CD14-positive monocyte (primary cell): ENCODE measurements at regions not wholly inside any gene's neighbourhood (a gene's known extent, or its start where the extent isn't known, plus 50 kb on each side); places are given as distances from the start of the nearest gene placed in this dataset.

Source experiments
- DNase-seq, 3 donors: peaks; one replicate each; pipeline ENCODE4 v3.0.0-alpha.2; 2011 to 2022
- H2AFZ ChIP-seq: 2 replicates; pipeline ENCODE4 v1.6.0; 2012; ENCODE audit warnings: mild to moderate bottlenecking, low read depth, low read length, inconsistent platforms; ENCODE audit not compliant: insufficient read depth, poor library complexity, severe bottlenecking
- H3K27ac ChIP-seq, 2 donors: 1 replicate in 1 of 2; 2 replicates in 1 of 2; pipeline ENCODE4 v1.5.1; 2012 to 2013; ENCODE audit warnings: low read length in 2 of 2, control low read depth in 1 of 2, inconsistent platforms in 1 of 2, low read depth in 1 of 2, mild to moderate bottlenecking in 1 of 2
- H3K27me3 ChIP-seq, 2 donors: one replicate each; pipeline versions ENCODE4 v1.6.0 to v1.6.1; 2011 to 2013; ENCODE audit warnings: low read length in 2 of 2; ENCODE audit not compliant: control insufficient read depth in 2 of 2, insufficient read depth in 2 of 2
- H3K36me3 ChIP-seq, 2 donors: replicated peaks in 1 of 2; 1 replicate in 1 of 2; 2 replicates in 1 of 2; pipeline versions ENCODE4 v1.5.1 to v1.6.1; 2012 to 2013; ENCODE audit warnings: low read length in 2 of 2, control low read depth in 1 of 2, inconsistent platforms in 1 of 2, mild to moderate bottlenecking in 1 of 2; ENCODE audit not compliant: insufficient read depth in 2 of 2, control insufficient read depth in 1 of 2
- H3K4me1 ChIP-seq, 2 donors: 1 replicate in 1 of 2; 2 replicates in 1 of 2; pipeline versions ENCODE4 v1.5.1 to v1.6.1; 2012 to 2013; ENCODE audit warnings: low read length in 2 of 2, control low read depth in 1 of 2, inconsistent platforms in 1 of 2, mild to moderate bottlenecking in 1 of 2, moderate library complexity in 1 of 2; ENCODE audit not compliant: insufficient read depth in 2 of 2, control insufficient read depth in 1 of 2
- H3K4me2 ChIP-seq: replicated peaks from 2 replicates; pipeline ENCODE3; 2012; ENCODE audit warnings: low read length, moderate library complexity, mild to moderate bottlenecking; ENCODE audit not compliant: poor library complexity, severe bottlenecking; ENCODE audit errors: extremely low read depth
- H3K4me3 ChIP-seq, 3 experiments: fragments of 200-600 bp in 1 of 3; sonication (generic) in 1 of 3; replicated peaks in 1 of 3; 1 replicate in 2 of 3; 2 replicates in 1 of 3; pipeline ENCODE4 v1.5.1; 2011 to 2013; ENCODE audit warnings: low read length in 3 of 3, mild to moderate bottlenecking in 3 of 3, control low read depth in 2 of 3, low read depth in 2 of 3, inconsistent platforms in 1 of 3, moderate library complexity in 1 of 3
- H3K79me2 ChIP-seq: 2 replicates; pipeline ENCODE4 v1.6.0; 2012; ENCODE audit warnings: mild to moderate bottlenecking, control low read depth, inconsistent platforms, low read length, moderate library complexity; ENCODE audit not compliant: insufficient read depth
- H3K9ac ChIP-seq: 2 replicates; pipeline ENCODE4 v1.6.0; 2017; ENCODE audit warnings: low read length, mild to moderate bottlenecking; ENCODE audit not compliant: insufficient read depth, poor library complexity, severe bottlenecking
- H3K9me3 ChIP-seq, 2 donors: replicated peaks in 1 of 2; 1 replicate in 1 of 2; 2 replicates in 1 of 2; pipeline versions ENCODE4 v1.5.1 to v1.6.1; 2012 to 2013; ENCODE audit warnings: low read length in 2 of 2, control low read depth in 1 of 2; ENCODE audit not compliant: control insufficient read depth in 1 of 2, insufficient read depth in 1 of 2
- H4K20me1 ChIP-seq: 2 replicates; pipeline ENCODE4 v1.6.0; 2012; ENCODE audit warnings: mild to moderate bottlenecking, low read length, control low read depth, moderate library complexity; ENCODE audit not compliant: insufficient read depth
- H3K27ac Mint-ChIP-seq, 7 donors: one replicate each; pipeline ENCODE4 v1.8.0; 2020; ENCODE audit warnings: mild to moderate bottlenecking in 7 of 7, mixed read lengths in 7 of 7, moderate library complexity in 6 of 7, inconsistent platforms in 2 of 7
- H3K27me3 Mint-ChIP-seq, 3 donors: one replicate each; pipeline ENCODE4 v1.8.0; 2021 to 2022; ENCODE audit warnings: low read depth in 3 of 3, mild to moderate bottlenecking in 3 of 3, mixed read lengths in 3 of 3, moderate library complexity in 3 of 3, inconsistent platforms in 1 of 3
- H3K36me3 Mint-ChIP-seq, 2 donors: one replicate each; pipeline ENCODE4 v1.8.0; 2020; ENCODE audit warnings: mixed read lengths in 2 of 2, inconsistent platforms in 1 of 2, mild to moderate bottlenecking in 1 of 2
- H3K4me1 Mint-ChIP-seq: one replicate; pipeline ENCODE4 v1.8.0; 2020; ENCODE audit warnings: mild to moderate bottlenecking, mixed read lengths
- H3K4me3 Mint-ChIP-seq, 2 donors: one replicate each; pipeline ENCODE4 v1.8.0; 2020; ENCODE audit warnings: mild to moderate bottlenecking in 2 of 2, mixed read lengths in 2 of 2, moderate library complexity in 1 of 2
- H3K9me3 Mint-ChIP-seq, 7 donors: one replicate each; pipeline ENCODE4 v1.8.0; 2020 to 2022; ENCODE audit warnings: mixed read lengths in 7 of 7, mild to moderate bottlenecking in 6 of 7, moderate library complexity in 6 of 7, inconsistent platforms in 2 of 7
- CTCF ChIP-seq: fragments of 200-600 bp; IDR thresholded peaks from one replicate; pipeline ENCODE4 v1.8.0; 2022; ENCODE audit warnings: antibody characterized with exemption, mild to moderate bottlenecking
- WGBS: methylation state at CpG from one replicate; pipeline ENCODE4 v1.1.5; 2013; ENCODE audit warnings: missing lambda C conversion rate; ENCODE audit not compliant: insufficient coverage; 5-methylcytosine and 5-hydroxymethylcytosine counted together
- intact Hi-C, 2 donors: fragments of 100-400 bp; cut with micrococcal nuclease; formaldehyde crosslinking; loops; one replicate each; pipeline versions ENCODE4 v1.15.0 to v1.15.1; 2023

- no peak overlapping the region for H2AFZ ChIP-seq
- no peaks in the 10 kb centered on the region for H3K27me3 ChIP-seq
- Mint-ChIP-seq H3K27me3 (no peaks in the 10 kb centered on the region), H3K36me3 (no peaks in the 10 kb centered on the region), H3K4me3 (no peak overlapping the region), H3K9me3 (peaks cover 0 to 2% (median 1%) of the 10 kb centered on the region in 7 donors), H3K4me1 (peaks cover 7% of the 10 kb centered on the region), H3K27ac (no peak overlapping the region)
- no peak overlapping the region for H3K27ac ChIP-seq
- no peak for DNase-seq
- intact Hi-C loops = no loop called here
- no peaks in the 10 kb centered on the region for H3K79me2 ChIP-seq
- TF ChIP-seq CTCF = no peak
- H3K4me3 ChIP-seq = no peak overlapping the region
- no peaks in the 10 kb centered on the region for H4K20me1 ChIP-seq
- H3K4me2 ChIP-seq = no peak overlapping the region
- H3K9ac ChIP-seq = no peak overlapping the region
- WGBS = 89% methylated on average over 9 of the region's 11 CpGs
- no peaks in the 10 kb centered on the region for H3K4me1 ChIP-seq
- H3K36me3 ChIP-seq = no peaks in the 10 kb centered on the region
- no peaks in the 10 kb centered on the region for H3K9me3 ChIP-seq
These were observed 607.5 kb downstream of the HDGFL1 start for GRCh38 chr6:23176883-23177282.

GRCh38 chr6:23177806-23178205 lies 608.4 kb downstream of the HDGFL1 start:
- intact Hi-C loops = no loop called here
- Mint-ChIP-seq H3K27me3 (no peaks in the 10 kb centered on the region), H3K4me1 (peaks cover 7% of the 10 kb centered on the region), H3K27ac (no peak overlapping the region), H3K36me3 (no peaks in the 10 kb centered on the region), H3K9me3 (peaks cover 0 to under 1% (median 0%) of the 10 kb centered on the region in 7 donors), H3K4me3 (no peak overlapping the region)
- Histone ChIP-seq H3K4me3 (no peak overlapping the region), H3K36me3 (no peaks in the 10 kb centered on the region), H3K27ac (no peak overlapping the region), H2AFZ (no peak overlapping the region), H3K9ac (no peak overlapping the region), H3K4me1 (no peaks in the 10 kb centered on the region), H3K4me2 (no peak overlapping the region), H3K27me3 (no peaks in the 10 kb centered on the region), H3K9me3 (no peaks in the 10 kb centered on the region), H3K79me2 (no peaks in the 10 kb centered on the region), H4K20me1 (no peaks in the 10 kb centered on the region)
- TF ChIP-seq CTCF = no peak
- WGBS = 83% methylated on average over 1 of the region's 1 CpG
- no peak for DNase-seq
